Limb (tissue), 2 donors: ENCODE measurements at regions not wholly inside any gene's neighbourhood (a gene's known extent, or its start where the extent isn't known, plus 50 kb on each side); places are given as distances from the start of the nearest gene placed in this dataset.
A peak's percentile ranks its signal among the peaks of the same experiment; 100 is the strongest.

Source experiments
- DNase-seq, 2 donors: peaks; one replicate each; pipeline ENCODE4 v3.0.0-alpha.2; 2016; ENCODE audit errors: extremely low spot score in 2 of 2

GRCh38 chr15:69885173-69885955 is 212.4 kb downstream of the TLE3 start:
- peak in 1 of 2 donors; percentile 44 for DNase-seq

GRCh38 chr15:69887009-69887408 is 210.7 kb downstream of the TLE3 start:
- no peak for DNase-seq

- no peak for DNase-seq
Observed at GRCh38 chr15:69887553-69887952, 210.2 kb downstream of the TLE3 start.

- DNase-seq, result no peak
Observed at GRCh38 chr15:69888406-69888805, 209.3 kb downstream of the TLE3 start.

- DNase-seq, result no peak
Observed at GRCh38 chr15:69891070-69891536, 206.6 kb downstream of the TLE3 start.

GRCh38 chr15:69891606-69892005 is 206.1 kb downstream of the TLE3 start:
- no peak for DNase-seq

- no peak for DNase-seq
Observed at GRCh38 chr15:69892351-69892750, 205.4 kb downstream of the TLE3 start.

GRCh38 chr15:69893086-69893485 is 204.6 kb downstream of the TLE3 start:
- DNase-seq, result no peak

- no peak for DNase-seq
Observed at GRCh38 chr15:69893863-69894262, 203.9 kb downstream of the TLE3 start.

GRCh38 chr15:69895202-69895601 is 202.5 kb downstream of the TLE3 start:
- DNase-seq, result no peak

- DNase-seq, result no peak
Observed at GRCh38 chr15:69896606-69897005, 201.1 kb downstream of the TLE3 start.

GRCh38 chr15:69897061-69897460 is 200.7 kb downstream of the TLE3 start:
- no peak for DNase-seq

- DNase-seq, result no peak
Observed at GRCh38 chr15:69897471-69898237, 200.1 kb downstream of the TLE3 start.

- DNase-seq, result no peak
Observed at GRCh38 chr15:69898243-69898642, 199.5 kb downstream of the TLE3 start.

- no peak for DNase-seq
Observed at GRCh38 chr15:69902414-69903062, 195.2 kb downstream of the TLE3 start.

- no peak for DNase-seq
Observed at GRCh38 chr15:69903470-69904469, 193.9 kb downstream of the TLE3 start.

GRCh38 chr15:69906256-69907185 is 191.2 kb downstream of the TLE3 start:
- DNase-seq, result no peak

GRCh38 chr15:69908060-69908459 is 189.7 kb downstream of the TLE3 start:
- DNase-seq, result no peak

GRCh38 chr15:69908590-69909420 is 188.9 kb downstream of the TLE3 start:
- no peak for DNase-seq
